ENCODE measurements at regions not wholly inside any gene's neighbourhood (a gene's known extent, or its start where the extent isn't known, plus 50 kb on each side); places are given as distances from the start of the nearest gene placed in this dataset.

DNA sequence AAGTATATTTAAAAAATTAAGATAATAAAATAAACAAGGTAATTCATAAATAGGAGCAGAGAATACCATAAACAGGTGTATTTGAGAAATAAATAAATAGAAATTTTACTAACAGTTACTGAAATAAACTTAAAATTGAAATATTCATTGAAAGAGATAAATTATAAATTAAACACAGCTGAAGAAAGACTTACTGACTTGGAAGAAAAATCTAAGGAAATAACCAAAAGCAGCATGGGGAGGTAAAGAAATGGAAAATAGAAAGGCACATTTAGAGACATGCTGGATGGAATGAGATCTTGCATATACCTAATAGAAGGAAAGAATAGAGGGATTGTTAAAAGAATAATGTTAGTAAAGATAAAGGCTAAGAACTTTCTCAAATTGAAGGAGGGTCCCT is 96.3 kb downstream of the SOX11 start:
- H3K4me3 Mint-ChIP-seq: no peak overlapping the region
- H3K27ac Mint-ChIP-seq: no peak overlapping the region
- peaks cover under 1% of the 10 kb centered on the region for H3K27me3 Mint-ChIP-seq (ENCODE audit: low read depth, poor library complexity)
- DNase-seq: no peak
- no peaks in the 10 kb centered on the region for H3K4me1 Mint-ChIP-seq
- no peaks in the 10 kb centered on the region for H3K36me3 Mint-ChIP-seq (ENCODE audit: low read depth)
- H3K9me3 Mint-ChIP-seq: peaks cover 51% of the 10 kb centered on the region
- TF ChIP-seq CTCF (IDR thresholded peaks at IDR 0.05): no peak

GRCh38 chr2:5791371-5791770 is 99.2 kb downstream of the SOX11 start:
- Mint-ChIP-seq H3K4me3 (no peak overlapping the region), H3K4me1 (peaks cover 10% of the 10 kb centered on the region), H3K27ac (no peak overlapping the region), H3K9me3 (peaks cover 44% of the 10 kb centered on the region), H3K36me3 (ENCODE audit: low read depth) (no peaks in the 10 kb centered on the region), H3K27me3 (ENCODE audit: low read depth, poor library complexity) (peaks cover 8% of the 10 kb centered on the region)
- no peak for DNase-seq
- TF ChIP-seq CTCF (IDR thresholded peaks at IDR 0.05): no peak

DNA sequence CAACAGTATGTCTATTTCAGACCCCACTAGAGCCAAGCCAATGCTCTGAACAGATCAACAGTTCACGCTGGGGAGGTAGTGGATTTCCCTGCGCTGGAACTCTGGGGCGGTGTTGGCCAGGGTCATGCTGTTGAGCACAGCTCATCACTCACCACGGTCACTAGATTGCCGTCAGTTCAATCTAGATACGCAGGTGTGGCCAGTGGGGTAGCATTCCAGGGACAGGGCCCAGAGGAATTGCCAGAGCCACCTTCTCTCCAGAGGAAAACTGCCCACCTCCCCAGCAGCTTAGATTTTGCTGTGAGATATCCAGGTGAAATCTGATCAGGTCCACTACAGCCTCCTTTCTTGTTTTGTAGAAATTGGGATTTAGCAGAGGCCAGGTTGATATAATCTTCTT is 101.8 kb downstream of the SOX11 start:
- H3K4me1 Mint-ChIP-seq: peaks cover 10% of the 10 kb centered on the region
- peak overlapping the region; percentile 86 for H3K27ac Mint-ChIP-seq
- H3K9me3 Mint-ChIP-seq: peaks cover 29% of the 10 kb centered on the region

DNA sequence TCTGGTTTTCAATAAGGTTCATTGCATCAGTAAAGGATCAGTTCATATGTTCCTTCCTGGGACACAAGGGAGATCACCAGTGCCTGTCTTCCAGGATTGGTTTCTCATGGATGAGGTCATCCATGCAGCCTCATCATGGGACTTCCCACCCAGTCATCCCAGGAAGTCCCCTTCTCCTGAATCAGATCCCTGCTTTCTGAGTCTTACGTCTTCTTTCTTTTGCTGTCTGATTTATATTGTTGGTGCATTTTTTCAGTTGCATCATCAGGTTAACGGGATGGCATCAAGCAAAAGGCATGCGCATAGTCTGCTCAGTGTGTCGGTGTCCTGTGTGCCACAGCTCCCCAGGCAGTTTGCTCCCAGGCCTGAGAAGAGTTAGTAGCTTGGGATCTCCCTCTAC is 105.9 kb downstream of the SOX11 start:
- H3K4me3 Mint-ChIP-seq: no peak overlapping the region
- TF ChIP-seq CTCF (IDR thresholded peaks at IDR 0.05): no peak
- H3K36me3 Mint-ChIP-seq (ENCODE audit: low read depth): peaks cover 14% of the 10 kb centered on the region
- peaks cover 8% of the 10 kb centered on the region for H3K27me3 Mint-ChIP-seq (ENCODE audit: low read depth, poor library complexity)
- H3K9me3 Mint-ChIP-seq: peaks cover 25% of the 10 kb centered on the region
- peaks cover 11% of the 10 kb centered on the region for H3K4me1 Mint-ChIP-seq
- no peak overlapping the region for H3K27ac Mint-ChIP-seq
- DNase-seq: no peak

More for the DNA sequence above, 101.8 kb downstream of the SOX11 start:
- Mint-ChIP-seq H3K36me3 (ENCODE audit: low read depth) (peaks cover 5% of the 10 kb centered on the region), H3K4me3 (no peak overlapping the region), H3K27me3 (ENCODE audit: low read depth, poor library complexity) (peaks cover 8% of the 10 kb centered on the region)
- no peak for DNase-seq
- TF ChIP-seq CTCF (IDR thresholded peaks at IDR 0.05): no peak

DNA sequence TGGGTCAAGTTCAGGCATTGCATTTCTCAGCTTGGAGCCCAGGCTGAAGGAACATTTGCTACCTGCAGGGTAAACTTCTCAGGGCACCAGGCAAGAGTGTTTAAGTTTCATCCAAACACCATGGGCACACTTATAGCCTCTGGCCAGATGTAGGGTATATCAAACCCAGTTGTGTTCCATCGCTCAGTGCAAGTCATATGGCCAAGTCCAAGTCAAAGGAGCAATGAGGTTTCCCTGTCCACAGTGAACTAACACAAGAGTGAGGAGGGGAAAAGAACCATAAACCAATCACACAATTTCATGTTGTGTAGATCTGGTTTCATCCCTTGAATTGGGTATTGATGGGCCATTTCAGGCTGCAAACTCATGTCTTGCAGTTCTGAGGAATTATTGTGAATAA is 107.2 kb downstream of the SOX11 start:
- DNase-seq: no peak
- peaks cover 17% of the 10 kb centered on the region for H3K4me1 Mint-ChIP-seq
- peaks cover 25% of the 10 kb centered on the region for H3K9me3 Mint-ChIP-seq
- no peak overlapping the region for H3K4me3 Mint-ChIP-seq
- peaks cover 7% of the 10 kb centered on the region for H3K27me3 Mint-ChIP-seq (ENCODE audit: low read depth, poor library complexity)
- peaks cover 14% of the 10 kb centered on the region for H3K36me3 Mint-ChIP-seq (ENCODE audit: low read depth)
- TF ChIP-seq CTCF (IDR thresholded peaks at IDR 0.05): no peak
- H3K27ac Mint-ChIP-seq: no peak overlapping the region

DNA sequence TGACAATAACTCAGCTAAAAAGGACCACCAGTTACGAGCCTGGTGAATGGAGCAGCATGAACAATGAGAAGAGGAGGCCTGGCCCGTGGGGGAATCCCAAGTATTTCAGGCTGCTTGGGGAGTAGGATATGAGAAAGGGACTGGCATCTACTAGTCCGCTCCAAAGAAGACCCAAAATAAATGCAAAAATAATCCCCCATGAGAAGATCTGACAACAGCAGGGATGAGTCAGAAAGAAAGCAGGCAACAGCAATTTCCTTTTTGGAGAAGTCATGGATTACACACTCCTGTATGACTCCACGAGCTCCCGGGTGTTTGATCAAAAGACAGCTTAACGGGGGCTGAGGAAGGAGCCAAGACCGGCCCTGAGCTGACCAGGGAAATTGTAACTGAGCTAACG is 111.4 kb downstream of the SOX11 start:
- DNase-seq: no peak
- Mint-ChIP-seq H3K4me1 (peaks cover 19% of the 10 kb centered on the region), H3K4me3 (no peak overlapping the region), H3K9me3 (peaks cover 18% of the 10 kb centered on the region), H3K36me3 (ENCODE audit: low read depth) (peaks cover 10% of the 10 kb centered on the region), H3K27me3 (ENCODE audit: low read depth, poor library complexity) (peaks cover 3% of the 10 kb centered on the region), H3K27ac (peak overlapping the region; percentile 51)
- no peak for TF ChIP-seq CTCF (IDR thresholded peaks at IDR 0.05)
